Upper lobe of right lung (tissue), 1 donor: ENCODE measurements at regions not wholly inside any gene's neighbourhood (a gene's known extent, or its start where the extent isn't known, plus 50 kb on each side); places are given as distances from the start of the nearest gene placed in this dataset.

Experiments used
- ATAC-seq: fragments of 200-7000 bp; cut with Tn5 transposase; one replicate; pipeline ENCODE4 v1.9.1; 2020; ENCODE audit warnings: mild to moderate bottlenecking, moderate library complexity
- DNase-seq: peaks from one replicate; pipeline ENCODE4 v3.0.0-alpha.2; 2020
- H3K27ac ChIP-seq: fragments of 200-600 bp; one replicate; pipeline ENCODE4 v1.8.0; 2022
- H3K27me3 ChIP-seq: fragments of 200-600 bp; one replicate; pipeline ENCODE4 v1.8.0; 2022; ENCODE audit warnings: mild to moderate bottlenecking
- H3K36me3 ChIP-seq: fragments of 200-600 bp; one replicate; pipeline ENCODE4 v1.8.0; 2022
- H3K4me1 ChIP-seq: fragments of 200-600 bp; one replicate; pipeline ENCODE4 v1.8.0; 2022
- H3K4me3 ChIP-seq: fragments of 200-600 bp; one replicate; pipeline ENCODE4 v1.8.0; 2022; ENCODE audit warnings: mild to moderate bottlenecking
- H3K9me3 ChIP-seq: fragments of 200-600 bp; one replicate; pipeline ENCODE4 v1.8.0; 2022
- intact Hi-C: fragments of 100-400 bp; cut with DNase I; formaldehyde crosslinking; loops from one replicate; pipeline ENCODE4 v1.11.0; 2022
- TF ChIP-seq, protein P1 (sequence below): fragments of 200-600 bp; IDR thresholded peaks from one replicate; pipeline ENCODE4 v1.8.0; 2022; ENCODE audit warnings: antibody characterized with exemption
- donor health status: DM: no; HTN: yes; CAD: no; lungs with severe emphysema.

DNA sequence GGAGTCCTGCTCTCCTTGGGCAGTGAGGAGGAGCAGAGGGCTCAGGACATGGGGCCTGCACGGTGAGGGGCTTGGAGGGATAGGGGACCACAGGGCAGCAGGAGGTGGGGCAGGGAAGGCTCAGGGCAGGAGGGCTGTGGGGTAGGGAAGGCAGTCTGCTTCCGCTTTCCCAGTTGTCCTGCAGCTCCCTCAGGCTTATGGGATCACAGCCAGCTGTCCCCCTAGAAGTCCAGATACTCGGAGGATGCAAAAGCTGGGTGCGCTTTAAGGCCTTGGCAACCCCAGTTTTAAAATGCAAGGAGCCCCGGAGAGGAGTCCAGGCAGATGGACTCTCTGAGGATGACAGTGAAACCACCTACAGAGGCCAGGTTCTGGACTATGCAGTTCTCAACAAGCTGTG lies 299.1 kb upstream of the FOXF1 start:
- no peak for DNase-seq

GRCh38 chr16:86211800-86212199 lies 298.5 kb upstream of the FOXF1 start:
- Histone ChIP-seq H3K4me1 (peaks cover 17% of the 10 kb centered on the region), H3K27me3 (no peaks in the 10 kb centered on the region), H3K27ac (no peak overlapping the region), H3K9me3 (no peaks in the 10 kb centered on the region), H3K36me3 (no peaks in the 10 kb centered on the region), H3K4me3 (no peak overlapping the region)
- intact Hi-C loops = no loop called here
- TF ChIP-seq, protein P1, sequence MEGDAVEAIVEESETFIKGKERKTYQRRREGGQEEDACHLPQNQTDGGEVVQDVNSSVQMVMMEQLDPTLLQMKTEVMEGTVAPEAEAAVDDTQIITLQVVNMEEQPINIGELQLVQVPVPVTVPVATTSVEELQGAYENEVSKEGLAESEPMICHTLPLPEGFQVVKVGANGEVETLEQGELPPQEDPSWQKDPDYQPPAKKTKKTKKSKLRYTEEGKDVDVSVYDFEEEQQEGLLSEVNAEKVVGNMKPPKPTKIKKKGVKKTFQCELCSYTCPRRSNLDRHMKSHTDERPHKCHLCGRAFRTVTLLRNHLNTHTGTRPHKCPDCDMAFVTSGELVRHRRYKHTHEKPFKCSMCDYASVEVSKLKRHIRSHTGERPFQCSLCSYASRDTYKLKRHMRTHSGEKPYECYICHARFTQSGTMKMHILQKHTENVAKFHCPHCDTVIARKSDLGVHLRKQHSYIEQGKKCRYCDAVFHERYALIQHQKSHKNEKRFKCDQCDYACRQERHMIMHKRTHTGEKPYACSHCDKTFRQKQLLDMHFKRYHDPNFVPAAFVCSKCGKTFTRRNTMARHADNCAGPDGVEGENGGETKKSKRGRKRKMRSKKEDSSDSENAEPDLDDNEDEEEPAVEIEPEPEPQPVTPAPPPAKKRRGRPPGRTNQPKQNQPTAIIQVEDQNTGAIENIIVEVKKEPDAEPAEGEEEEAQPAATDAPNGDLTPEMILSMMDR = no peak
- no peak for DNase-seq
- no peak for ATAC-seq

More for the DNA sequence above, 299.1 kb upstream of the FOXF1 start:
- Histone ChIP-seq H3K4me3 (no peak overlapping the region), H3K36me3 (no peaks in the 10 kb centered on the region), H3K4me1 (peaks cover 17% of the 10 kb centered on the region), H3K9me3 (no peaks in the 10 kb centered on the region), H3K27ac (no peak overlapping the region), H3K27me3 (no peaks in the 10 kb centered on the region)
- intact Hi-C loops = no loop called here
- no peak for ATAC-seq
- TF ChIP-seq, protein P1 = no peak

GRCh38 chr16:86212706-86213436 lies 297.5 kb upstream of the FOXF1 start:
- Histone ChIP-seq H3K27ac (no peak overlapping the region), H3K4me1 (peaks cover 17% of the 10 kb centered on the region), H3K36me3 (no peaks in the 10 kb centered on the region), H3K9me3 (no peaks in the 10 kb centered on the region), H3K27me3 (no peaks in the 10 kb centered on the region), H3K4me3 (no peak overlapping the region)
- DNase-seq (no peak), ATAC-seq (no peak)
- intact Hi-C loops = no loop called here
- TF ChIP-seq, protein P1 = no peak

- H3K36me3 ChIP-seq = no peaks in the 10 kb centered on the region
- no peak overlapping the region for H3K4me3 ChIP-seq
- H3K27ac ChIP-seq = no peak overlapping the region
- TF ChIP-seq, protein P1 = no peak
- ATAC-seq (no peak), DNase-seq (no peak)
- intact Hi-C loops = no loop called here
- no peaks in the 10 kb centered on the region for H3K9me3 ChIP-seq
- H3K4me1 ChIP-seq = peaks cover 17% of the 10 kb centered on the region
- H3K27me3 ChIP-seq = no peaks in the 10 kb centered on the region
Measured at GRCh38 chr16:86213437-86214205, 296.7 kb upstream of the FOXF1 start.

DNA sequence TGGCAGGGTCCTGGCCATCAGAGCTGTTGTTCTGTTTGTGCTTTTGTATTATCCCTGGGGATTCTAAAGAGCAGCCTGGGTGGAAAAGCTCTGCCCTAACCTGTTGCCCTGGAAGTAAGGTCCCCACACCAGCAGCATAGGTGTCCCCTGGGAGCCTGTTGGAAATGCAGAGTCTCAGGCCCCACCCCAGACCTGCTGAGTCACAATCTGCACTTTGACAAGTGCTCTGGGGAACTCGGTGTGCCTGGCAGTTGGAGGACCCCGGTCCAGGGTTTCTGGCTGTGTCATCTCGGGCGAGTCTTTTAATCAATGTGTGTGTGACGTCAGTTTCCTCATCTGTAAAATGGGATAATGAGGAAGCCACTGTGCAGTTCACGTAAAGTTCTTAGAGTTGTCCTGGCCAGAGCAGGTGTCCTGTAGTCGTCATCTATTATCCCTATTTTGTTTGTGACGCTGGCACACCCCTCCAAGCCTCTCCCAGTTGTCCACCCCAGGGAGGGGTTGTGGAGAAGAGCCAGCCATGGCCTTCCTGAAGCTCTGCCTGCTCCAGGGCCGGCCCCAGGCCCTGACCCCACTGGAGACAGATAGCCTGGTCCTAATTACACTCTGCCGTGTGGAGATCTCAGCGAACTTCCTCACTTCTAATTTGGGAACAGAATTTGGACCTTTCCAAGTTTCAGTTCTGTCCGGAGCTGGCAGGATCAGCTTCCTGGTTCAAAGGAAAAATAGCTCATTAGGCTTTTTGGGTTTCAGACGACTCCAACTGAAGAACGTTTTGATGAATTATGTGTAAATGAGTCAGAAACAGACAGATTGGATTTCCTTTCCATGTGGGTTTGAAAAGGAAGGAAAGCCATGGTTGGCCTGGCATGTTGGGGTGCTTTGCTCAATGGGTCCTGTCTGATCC lies 295.7 kb upstream of the FOXF1 start:
- no peaks in the 10 kb centered on the region for H3K27me3 ChIP-seq
- H3K36me3 ChIP-seq = no peaks in the 10 kb centered on the region
- peak; percentile 56 for DNase-seq
- H3K9me3 ChIP-seq = no peaks in the 10 kb centered on the region
- intact Hi-C loops = no loop called here
- H3K4me3 ChIP-seq = no peak overlapping the region
- ATAC-seq = no peak
- H3K4me1 ChIP-seq = peaks cover 17% of the 10 kb centered on the region
- TF ChIP-seq, protein P1 = no peak
- H3K27ac ChIP-seq = peak overlapping the region; percentile 36
